ENCODE measurements at regions not wholly inside any gene's neighbourhood (a gene's known extent, or its start where the extent isn't known, plus 50 kb on each side); places are given as distances from the start of the nearest gene placed in this dataset.
"Not testable (repeated sequence)": the region's sequence is repeated elsewhere in the genome, so short reads cannot be mapped to it uniquely, and the experiment has no call there.

DNA sequence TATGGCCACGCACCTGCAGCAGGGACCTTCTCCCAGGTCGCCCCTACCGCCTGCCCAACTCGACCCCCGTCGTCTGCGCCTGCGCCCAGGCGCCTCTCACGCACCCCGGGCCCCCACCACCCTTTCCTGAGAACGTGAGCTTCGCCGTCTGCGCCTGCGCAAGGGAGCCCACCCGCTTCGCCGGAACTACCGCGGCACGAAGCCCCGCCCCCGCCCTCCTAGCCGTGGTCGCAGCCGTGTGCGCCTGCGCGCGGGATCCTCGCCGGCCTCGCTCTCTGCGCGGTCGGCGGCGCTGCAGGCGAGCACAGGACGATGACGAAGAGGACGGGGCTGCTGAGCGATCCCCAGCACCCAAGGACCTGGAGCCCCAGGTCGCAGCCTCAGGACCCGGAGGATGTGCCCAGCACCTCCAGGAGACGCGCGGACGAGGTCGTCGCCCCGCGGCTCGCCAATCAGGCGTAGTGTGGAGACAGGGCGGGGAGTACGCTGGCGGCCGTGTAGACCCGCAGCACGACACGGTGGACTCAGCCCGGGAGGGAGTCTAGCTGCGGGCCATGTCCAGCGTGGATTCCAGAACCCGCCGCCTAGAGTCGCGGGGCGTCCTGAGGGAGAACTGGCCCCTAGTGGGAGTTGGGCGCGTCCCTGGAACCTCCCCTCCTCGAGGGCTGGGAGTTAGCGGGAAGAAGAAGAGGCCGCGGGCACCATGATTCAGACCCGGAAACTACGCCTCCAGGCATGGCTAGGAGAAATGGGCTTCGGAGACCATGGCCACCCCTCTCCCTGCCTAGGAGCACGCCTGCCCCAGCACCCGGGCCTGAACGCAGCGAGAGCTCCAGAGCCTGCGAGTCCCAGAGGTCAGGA lies 1120.8 kb upstream of the TMEM132C start:
- Mint-ChIP-seq H3K4me3 (peak overlapping the region; percentile 78), H3K9me3 (peaks cover 5% of the 10 kb centered on the region)
- peak; percentile 94 for ATAC-seq

DNA sequence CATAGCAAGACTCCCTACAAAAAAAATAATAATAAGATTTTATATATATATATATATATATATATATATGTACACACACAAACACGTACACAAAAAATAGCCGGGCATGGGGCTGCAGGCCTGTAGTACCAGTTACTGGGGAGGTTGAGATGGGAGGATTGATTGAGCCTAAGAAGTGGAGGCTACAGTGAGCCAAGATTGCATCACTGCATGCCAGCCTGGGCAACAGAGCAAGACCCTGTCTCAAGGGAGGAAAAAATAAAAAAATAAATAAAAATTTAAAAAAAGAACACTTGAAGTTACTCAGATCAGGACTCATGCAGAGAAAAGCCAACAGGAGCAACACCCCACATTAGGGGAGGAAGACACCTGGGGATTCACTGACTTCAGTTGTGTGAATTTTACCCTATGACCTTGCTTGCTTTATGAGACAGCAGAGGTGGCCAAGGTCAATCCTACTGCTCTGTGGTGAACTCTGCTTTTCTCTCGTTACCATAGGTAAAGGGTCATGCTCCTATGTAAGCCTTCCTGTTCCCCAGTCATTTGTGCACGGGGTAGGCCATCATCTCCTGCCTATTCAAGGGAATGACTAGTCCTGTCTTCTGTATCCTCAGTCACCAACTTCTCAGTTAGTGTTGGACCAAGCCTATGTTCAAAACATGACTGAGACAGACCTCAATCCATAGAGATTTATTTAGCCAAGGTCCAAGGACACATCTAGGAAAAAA lies 1119.8 kb upstream of the TMEM132C start:
- ATAC-seq, result no peak
- no peak overlapping the region for H3K27ac Mint-ChIP-seq
- no peaks in the 10 kb centered on the region for H3K9me3 Mint-ChIP-seq
- H3K36me3 Mint-ChIP-seq, result peaks cover 5% of the 10 kb centered on the region
- peaks cover 7% of the 10 kb centered on the region for H3K4me1 Mint-ChIP-seq
- DNase-seq (ENCODE audit: low spot score in 2 of 2), result no peak
- H3K4me3 Mint-ChIP-seq, result peak overlapping the region; percentile 78

More for the DNA sequence above, 1120.8 kb upstream of the TMEM132C start:
- DNase-seq (ENCODE audit: low spot score in 2 of 2), result peak; percentile 53 to 78
- H3K4me1 Mint-ChIP-seq, result peaks cover 7% of the 10 kb centered on the region
- peak overlapping the region; percentile 89 for H3K27ac Mint-ChIP-seq
- H3K36me3 Mint-ChIP-seq, result peaks cover 5% of the 10 kb centered on the region

DNA sequence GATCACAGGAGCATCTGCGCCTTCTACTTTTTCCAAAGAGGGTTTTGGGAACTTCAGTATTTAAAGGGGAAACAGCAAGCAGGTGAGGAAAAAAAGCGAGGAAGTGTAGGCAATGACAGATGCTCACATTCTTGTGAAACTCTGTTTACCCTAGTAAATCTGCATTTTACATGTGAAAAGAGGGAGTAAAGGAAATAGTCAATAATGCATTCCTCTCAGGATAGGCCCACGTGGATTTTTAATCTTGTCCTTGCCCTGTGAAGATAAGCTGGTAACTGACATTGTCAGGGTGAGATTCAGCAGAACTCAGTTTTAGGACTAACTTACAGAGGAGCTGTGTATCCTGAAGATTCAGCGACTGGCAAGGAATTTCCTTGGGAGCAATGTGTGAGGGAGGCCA lies 1119.2 kb upstream of the TMEM132C start:
- no peak for ATAC-seq
- no peak overlapping the region for H3K27ac Mint-ChIP-seq
- peaks cover 5% of the 10 kb centered on the region for H3K36me3 Mint-ChIP-seq
- H3K9me3 Mint-ChIP-seq, result no peaks in the 10 kb centered on the region
- H3K4me1 Mint-ChIP-seq, result peaks cover 7% of the 10 kb centered on the region
- no peak for DNase-seq (ENCODE audit: low spot score in 2 of 2)
- no peak overlapping the region for H3K4me3 Mint-ChIP-seq

DNA sequence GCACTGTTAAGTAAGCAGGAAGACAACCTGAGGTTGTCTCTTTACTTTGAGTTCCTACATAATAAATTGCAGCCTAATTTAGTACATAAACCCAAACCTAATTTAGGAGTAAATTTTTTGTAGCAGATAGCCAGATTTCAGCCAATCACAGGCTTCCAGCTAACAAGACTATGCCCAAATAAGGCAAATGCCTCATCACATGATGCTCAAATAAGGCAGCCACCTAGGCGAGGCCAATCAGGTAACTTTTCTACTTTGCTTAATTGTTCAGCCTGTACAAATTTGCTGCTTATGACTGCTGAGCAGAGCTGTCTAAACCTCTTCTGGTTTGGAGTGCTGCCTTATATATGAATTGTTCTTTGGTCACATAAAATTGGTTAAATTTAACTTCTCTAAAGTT lies 1118.7 kb upstream of the TMEM132C start:
- no peak overlapping the region for H3K4me3 Mint-ChIP-seq
- peaks cover 5% of the 10 kb centered on the region for H3K36me3 Mint-ChIP-seq
- peaks cover 7% of the 10 kb centered on the region for H3K4me1 Mint-ChIP-seq
- H3K9me3 Mint-ChIP-seq, result no peaks in the 10 kb centered on the region
- DNase-seq (ENCODE audit: low spot score in 2 of 2) (no peak), ATAC-seq (no peak)
- no peak overlapping the region for H3K27ac Mint-ChIP-seq

- ATAC-seq (no peak), DNase-seq (ENCODE audit: low spot score in 2 of 2) (no peak)
- Mint-ChIP-seq H3K9me3 (no peaks in the 10 kb centered on the region), H3K27ac (no peak overlapping the region), H3K4me1 (peaks cover 7% of the 10 kb centered on the region), H3K4me3 (no peak overlapping the region), H3K36me3 (peaks cover 5% of the 10 kb centered on the region)
Measured at GRCh38 chr12:127149226-127149964, 1117.6 kb upstream of the TMEM132C start.

DNA sequence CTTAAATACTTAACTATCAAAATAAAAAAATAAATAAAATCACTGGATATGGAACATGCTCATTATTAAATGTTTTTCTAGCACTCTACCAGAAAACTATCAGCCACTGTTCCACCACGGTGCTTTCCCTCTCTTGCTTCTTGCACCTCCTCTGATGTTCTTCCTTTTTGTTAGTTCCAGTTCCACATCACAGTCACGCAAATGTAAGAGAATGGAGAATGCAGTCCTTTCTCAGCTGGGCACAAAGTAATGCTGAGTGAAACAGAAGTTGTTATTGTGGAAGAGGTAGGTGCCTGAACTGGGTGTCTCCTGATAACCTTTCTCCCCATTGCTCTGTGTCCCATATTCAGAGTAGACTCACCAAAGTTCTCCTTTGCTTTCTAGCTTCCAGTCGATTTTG lies 1116.9 kb upstream of the TMEM132C start:
- Mint-ChIP-seq H3K4me1 (peaks cover 7% of the 10 kb centered on the region), H3K36me3 (peaks cover 5% of the 10 kb centered on the region), H3K4me3 (no peak overlapping the region), H3K27ac (no peak overlapping the region), H3K9me3 (no peaks in the 10 kb centered on the region)
- ATAC-seq (no peak), DNase-seq (ENCODE audit: low spot score in 2 of 2) (no peak)

GRCh38 chr12:127150479-127150878 lies 1116.5 kb upstream of the TMEM132C start:
- Mint-ChIP-seq H3K9me3 (no peaks in the 10 kb centered on the region), H3K4me3 (no peak overlapping the region), H3K36me3 (peaks cover 4% of the 10 kb centered on the region), H3K4me1 (peaks cover 7% of the 10 kb centered on the region), H3K27ac (no peak overlapping the region)
- peak in 1 of 2 donors; percentile 18 for DNase-seq (ENCODE audit: low spot score in 2 of 2)
- no peak for ATAC-seq

GRCh38 chr12:127150956-127151355 lies 1116.0 kb upstream of the TMEM132C start:
- H3K4me3 Mint-ChIP-seq, result no peak overlapping the region
- H3K36me3 Mint-ChIP-seq, result no peaks in the 10 kb centered on the region
- ATAC-seq (no peak), DNase-seq (ENCODE audit: low spot score in 2 of 2) (no peak)
- H3K27ac Mint-ChIP-seq, result no peak overlapping the region
- H3K9me3 Mint-ChIP-seq, result no peaks in the 10 kb centered on the region
- H3K4me1 Mint-ChIP-seq, result peaks cover 6% of the 10 kb centered on the region

GRCh38 chr12:127153996-127154395 lies 1113.0 kb upstream of the TMEM132C start:
- ATAC-seq (no peak), DNase-seq (ENCODE audit: low spot score in 2 of 2) (peak in 1 of 2 donors; percentile 22)
- no peaks in the 10 kb centered on the region for H3K4me1 Mint-ChIP-seq

DNA sequence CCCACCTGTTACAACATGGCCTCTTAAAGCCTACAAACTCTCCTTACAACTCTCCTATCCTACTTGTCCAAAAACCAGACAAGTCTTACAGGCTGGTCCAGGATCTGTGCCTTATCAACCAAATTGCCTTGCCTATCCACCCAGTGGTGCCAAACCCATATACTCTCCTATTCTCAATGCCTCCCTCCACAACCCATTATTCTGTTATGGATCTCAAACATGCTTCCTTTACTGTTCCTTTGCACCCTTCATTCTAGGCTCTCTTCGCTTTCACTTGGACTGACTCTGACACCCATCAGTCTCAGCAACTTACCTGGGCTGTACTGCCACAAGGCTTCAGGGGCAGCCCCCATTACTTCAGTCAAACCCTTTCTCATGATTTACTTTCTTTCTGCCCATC lies 1112.1 kb upstream of the TMEM132C start:
- not testable (repeated sequence) for H3K4me3 Mint-ChIP-seq, H3K27ac Mint-ChIP-seq

More at GRCh38 chr12:127153996-127154395, 1113.0 kb upstream of the TMEM132C start:
- Mint-ChIP-seq H3K27ac (no peak overlapping the region), H3K4me3 (no peak overlapping the region), H3K36me3 (no peaks in the 10 kb centered on the region), H3K9me3 (no peaks in the 10 kb centered on the region)

DNA sequence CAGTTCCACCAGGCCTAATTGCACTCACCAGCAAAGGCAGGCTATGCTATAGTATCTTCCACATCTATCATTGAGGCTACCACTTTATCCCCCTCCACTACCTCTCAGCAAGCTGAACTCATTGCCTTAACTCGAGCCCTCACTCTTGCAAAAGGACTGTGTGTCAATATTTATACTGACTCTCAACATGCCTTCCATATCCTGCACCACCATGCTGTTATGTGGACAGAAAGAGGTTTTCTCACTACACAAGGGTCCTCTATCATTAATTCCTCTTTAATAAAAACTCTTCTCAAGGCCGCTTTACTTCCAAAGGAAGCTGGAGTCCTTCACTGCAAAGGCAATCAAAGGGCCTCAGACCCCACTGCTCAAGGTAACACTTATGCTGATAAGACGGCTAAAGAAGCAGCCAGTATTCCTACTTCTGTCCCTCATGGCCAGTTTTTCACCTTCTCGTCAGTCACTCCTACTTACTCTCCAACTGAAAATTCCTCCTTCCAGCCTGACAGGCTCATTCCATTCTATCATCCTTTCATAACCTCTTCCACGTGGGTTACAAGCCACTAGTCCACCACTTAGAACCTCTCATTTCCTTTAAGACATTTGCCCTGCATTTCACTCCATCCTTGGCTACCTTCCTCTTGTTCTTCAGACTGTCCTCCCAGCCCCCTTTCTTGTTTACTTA lies 1110.9 kb upstream of the TMEM132C start:
- not testable (repeated sequence) for H3K27ac Mint-ChIP-seq; H3K4me3 Mint-ChIP-seq; H3K4me1 Mint-ChIP-seq; H3K9me3 Mint-ChIP-seq; DNase-seq (ENCODE audit: low spot score in 2 of 2); ATAC-seq; H3K36me3 Mint-ChIP-seq

More for the DNA sequence above, 1112.1 kb upstream of the TMEM132C start:
- not testable (repeated sequence) for H3K4me1 Mint-ChIP-seq, H3K9me3 Mint-ChIP-seq, H3K36me3 Mint-ChIP-seq, ATAC-seq
- peak in 1 of 2 donors; percentile 20 for DNase-seq (ENCODE audit: low spot score in 2 of 2)

DNA sequence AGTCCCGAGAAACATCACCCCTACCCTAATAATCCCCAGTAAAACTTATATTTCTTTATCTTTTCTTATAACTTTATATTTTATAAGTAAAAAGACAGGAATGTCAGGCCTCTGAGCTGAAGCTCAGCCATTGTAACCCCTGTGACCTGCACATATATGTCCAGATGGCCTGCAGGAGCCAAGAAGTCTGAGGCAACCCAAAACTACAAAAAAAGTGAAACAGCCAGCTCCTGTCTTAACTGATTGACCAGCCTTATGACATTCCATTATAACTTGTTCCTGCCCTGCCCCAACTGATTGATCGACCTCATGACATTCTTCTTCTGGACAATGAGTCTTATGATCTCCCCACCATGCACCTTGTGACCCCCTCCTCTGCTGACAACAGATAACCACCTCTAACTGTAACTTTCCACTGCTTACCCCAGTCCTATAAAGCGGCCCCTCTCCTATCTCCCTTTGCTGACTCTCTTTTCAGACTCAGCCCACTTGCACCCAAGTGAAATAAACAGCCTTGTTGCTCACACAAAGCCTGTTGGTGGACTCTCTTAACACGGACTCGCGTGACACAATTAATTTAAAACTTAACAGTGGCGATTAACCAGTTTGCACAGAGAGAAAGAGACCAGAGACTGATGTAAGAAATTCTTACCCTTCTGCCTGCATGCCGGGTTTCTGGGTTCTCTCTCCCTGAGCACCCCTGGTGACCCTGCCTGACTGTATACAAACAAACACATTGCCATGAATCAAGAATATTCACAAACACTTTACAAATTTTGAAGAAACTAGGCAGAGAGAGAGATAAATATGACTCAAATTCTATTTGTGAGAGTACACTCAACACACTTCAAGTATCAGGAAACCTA lies 1109.2 kb upstream of the TMEM132C start:
- H3K4me3 Mint-ChIP-seq, H3K36me3 Mint-ChIP-seq, ATAC-seq, H3K27ac Mint-ChIP-seq, H3K4me1 Mint-ChIP-seq, H3K9me3 Mint-ChIP-seq: not testable (repeated sequence)
- DNase-seq (ENCODE audit: low spot score in 2 of 2), result peak in 1 of 2 donors; percentile 15

GRCh38 chr12:127158385-127159061 lies 1108.4 kb upstream of the TMEM132C start:
- Mint-ChIP-seq H3K4me1 (peaks cover 14% of the 10 kb centered on the region), H3K9me3 (no peaks in the 10 kb centered on the region), H3K36me3 (no peaks in the 10 kb centered on the region), H3K4me3 (no peak overlapping the region), H3K27ac (no peak overlapping the region)
- ATAC-seq (no peak), DNase-seq (ENCODE audit: low spot score in 2 of 2) (no peak)

GRCh38 chr12:127161466-127161865 lies 1105.5 kb upstream of the TMEM132C start:
- no peaks in the 10 kb centered on the region for H3K36me3 Mint-ChIP-seq
- no peak overlapping the region for H3K4me3 Mint-ChIP-seq
- no peak overlapping the region for H3K27ac Mint-ChIP-seq
- H3K9me3 Mint-ChIP-seq, result no peaks in the 10 kb centered on the region
- peaks cover 28% of the 10 kb centered on the region for H3K4me1 Mint-ChIP-seq
- DNase-seq (ENCODE audit: low spot score in 2 of 2) (peak in 1 of 2 donors; percentile 10), ATAC-seq (no peak)

All from stimulated activated effector memory CD8-positive, alpha-beta T cell treated with anti-CD3 and anti-CD28 coated beads, Interleukin-12 subunit alpha, Interleukin-12 subunit beta, amount 100 ng/mL, for 72 hours (primary cell).